Stromal cell of bone marrow (primary cell): ENCODE measurements at regions not wholly inside any gene's neighbourhood (a gene's known extent, or its start where the extent isn't known, plus 50 kb on each side); places are given as distances from the start of the nearest gene placed in this dataset.

Experiments used
- DNase-seq: peaks from one replicate; pipeline ENCODE4 v3.0.0-alpha.2; 2012; ENCODE audit warnings: low read depth

- peak; percentile 19 for DNase-seq
Observed at GRCh38 chr10:52883996-52884871, 111.7 kb upstream of the MBL2 start.

DNA sequence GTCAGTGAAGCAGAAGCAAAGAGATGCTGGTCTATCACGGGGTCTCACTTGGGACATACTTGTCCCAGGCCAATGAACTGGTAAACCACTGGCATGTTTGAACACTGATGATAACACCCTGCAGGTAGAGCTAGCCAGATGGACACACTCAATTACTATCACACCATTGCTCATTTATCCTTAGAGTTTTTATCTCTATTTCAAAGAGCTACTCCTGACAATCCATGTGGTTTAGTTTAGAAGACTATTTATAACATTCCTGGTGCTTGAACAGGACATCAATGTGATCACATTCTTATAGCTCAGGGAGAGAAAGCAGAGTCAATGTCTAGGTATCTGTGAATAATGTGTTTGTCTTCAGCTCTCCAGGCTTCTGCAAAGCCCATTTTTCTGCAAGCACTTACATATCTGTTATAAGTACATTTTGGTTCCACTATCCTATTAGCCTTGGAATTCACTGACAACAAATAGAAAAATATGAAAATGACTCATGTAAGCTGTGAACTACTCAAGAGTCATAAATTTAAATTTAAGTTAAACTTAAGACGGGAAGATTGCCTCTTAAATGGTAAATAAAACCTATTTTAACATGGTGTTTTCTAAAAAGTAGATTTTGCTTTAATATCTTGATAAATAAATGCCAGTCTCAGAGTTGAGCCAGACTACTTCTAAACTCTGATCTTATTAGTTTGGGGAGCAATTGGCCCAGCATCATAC is 106.7 kb upstream of the MBL2 start:
- DNase-seq, result no peak

DNA sequence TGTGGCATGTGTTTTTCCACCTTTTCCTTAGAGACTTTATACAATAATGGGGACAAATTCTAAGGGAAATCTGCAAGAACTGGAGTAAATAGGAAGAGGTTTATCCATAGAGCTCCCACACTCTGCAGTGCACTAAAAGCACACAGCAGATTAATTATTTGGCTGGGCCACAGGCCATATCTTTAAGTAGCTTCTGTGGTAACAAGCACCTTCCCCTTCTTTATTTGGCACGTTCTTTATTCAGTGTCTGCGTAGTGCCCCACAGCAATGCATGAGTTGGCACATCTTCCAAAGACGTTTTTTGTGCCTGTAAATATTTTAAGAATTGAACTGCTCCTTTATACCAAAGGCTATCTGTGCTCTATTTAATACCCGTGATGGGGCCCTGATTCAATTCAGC is 104.9 kb upstream of the MBL2 start:
- DNase-seq, result no peak

GRCh38 chr10:52875336-52875735 is 102.8 kb upstream of the MBL2 start:
- no peak for DNase-seq

- DNase-seq, result no peak
Observed at GRCh38 chr10:52874581-52874980, 102.0 kb upstream of the MBL2 start.

GRCh38 chr10:52871191-52871843 is 98.7 kb upstream of the MBL2 start:
- DNase-seq, result no peak

DNA sequence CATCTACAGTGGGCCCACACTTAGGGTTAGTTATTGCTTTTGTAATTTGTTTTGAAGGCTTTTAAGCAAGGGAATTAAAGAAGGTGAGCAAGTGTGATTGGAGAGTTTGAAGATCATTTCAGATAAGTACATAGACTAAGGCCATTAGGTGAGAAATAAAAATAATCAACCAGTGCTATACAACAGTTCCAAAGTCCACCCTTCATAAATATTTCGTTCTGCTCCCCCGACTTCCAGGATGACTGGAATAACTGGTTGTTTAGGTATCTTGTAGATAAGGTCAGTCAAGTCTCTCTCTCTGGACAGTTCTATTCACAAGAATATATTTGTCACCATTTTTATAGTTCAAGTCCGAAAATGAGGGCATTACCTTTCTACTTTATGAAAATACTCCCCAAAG is 98.0 kb upstream of the MBL2 start:
- DNase-seq, result no peak

DNA sequence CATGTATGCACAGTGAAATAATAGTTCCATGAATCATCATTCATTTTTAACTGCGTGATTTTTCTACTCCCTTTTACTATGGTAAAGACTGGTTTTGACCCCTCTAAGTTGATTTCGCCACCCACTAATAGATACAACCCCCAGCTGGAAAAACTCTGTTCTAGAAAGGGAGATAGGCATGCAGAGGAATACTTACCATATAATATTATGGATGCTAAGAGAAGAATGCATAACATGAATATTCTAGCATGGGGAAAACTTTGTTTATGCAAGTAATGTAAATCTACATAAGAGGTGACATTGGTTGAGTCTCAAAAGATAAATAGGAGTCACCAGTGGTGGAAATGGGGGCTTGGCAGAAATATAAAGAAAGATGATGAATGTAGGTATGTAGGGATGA is 97.3 kb upstream of the MBL2 start:
- DNase-seq, result no peak

GRCh38 chr10:52865213-52865612 is 92.6 kb upstream of the MBL2 start:
- DNase-seq, result no peak

- peak; percentile 89 for DNase-seq
Observed at GRCh38 chr10:52864201-52865106, 91.9 kb upstream of the MBL2 start.

DNA sequence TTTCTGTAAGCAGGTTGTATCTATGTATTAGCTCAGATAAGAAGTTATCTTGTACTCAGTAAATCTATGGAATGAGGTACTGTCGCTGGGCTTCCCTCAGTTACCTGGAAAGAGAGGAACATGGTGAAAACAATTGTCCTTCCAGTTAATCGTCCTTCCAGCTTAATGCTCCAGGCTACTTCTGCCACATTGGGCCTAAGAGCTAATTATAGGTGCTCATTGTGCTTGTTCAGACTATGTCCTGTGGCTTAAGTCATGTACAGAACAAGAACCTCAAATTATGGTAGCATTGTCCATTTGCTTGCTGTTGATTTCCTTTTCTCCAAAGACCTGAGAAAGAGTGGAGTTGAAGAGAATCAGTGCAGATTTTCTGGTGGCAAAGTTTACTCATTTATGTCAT is 86.1 kb upstream of the MBL2 start:
- DNase-seq, result no peak

GRCh38 chr10:52855546-52856325 is 83.2 kb upstream of the MBL2 start:
- DNase-seq, result no peak

- no peak for DNase-seq
Observed at GRCh38 chr10:52853704-52854103, 81.1 kb upstream of the MBL2 start.

DNA sequence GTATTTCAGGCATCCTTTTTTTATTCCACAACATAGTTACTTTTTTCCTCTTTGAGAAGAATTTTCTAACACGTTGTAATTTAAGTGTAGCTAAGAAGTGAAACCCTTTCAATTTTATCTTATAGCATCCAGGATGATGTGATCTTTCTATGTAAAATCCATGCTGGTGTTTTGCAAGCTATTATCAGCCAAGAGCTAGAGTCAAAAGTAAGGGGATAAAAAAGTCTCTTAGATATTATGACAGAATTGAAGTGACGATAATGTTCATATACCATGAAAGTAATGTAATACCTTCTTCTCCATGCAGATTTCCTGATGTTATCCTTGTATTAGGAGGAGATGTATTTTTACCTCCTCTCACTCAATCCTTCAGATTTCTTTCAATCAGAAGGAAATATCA is 64.2 kb upstream of the MBL2 start:
- no peak for DNase-seq
